Dendritic cell treated with granulocyte-macrophage colony-stimulating factor and Interleukin-4, amounts not matched to agents 40 ng/mL and 50 ng/mL, for 4 days (primary cell): ENCODE measurements at regions not wholly inside any gene's neighbourhood (a gene's known extent, or its start where the extent isn't known, plus 50 kb on each side); places are given as distances from the start of the nearest gene placed in this dataset.

ENCODE experiments used
- H3K27ac Mint-ChIP-seq: one replicate; pipeline ENCODE4 v1.8.0; 2022; ENCODE audit warnings: mild to moderate bottlenecking, mixed read lengths
- H3K27me3 Mint-ChIP-seq: one replicate; pipeline ENCODE4 v1.8.0; 2022; ENCODE audit warnings: mild to moderate bottlenecking, mixed read lengths
- H3K36me3 Mint-ChIP-seq: one replicate; pipeline ENCODE4 v1.8.0; 2022; ENCODE audit warnings: low read depth, mixed read lengths
- H3K4me1 Mint-ChIP-seq: one replicate; pipeline ENCODE4 v1.8.0; 2022; ENCODE audit warnings: low read depth, mixed read lengths
- H3K4me3 Mint-ChIP-seq: one replicate; pipeline ENCODE4 v1.8.0; 2022; ENCODE audit warnings: mild to moderate bottlenecking, moderate library complexity, mixed read lengths
- H3K9me3 Mint-ChIP-seq: one replicate; pipeline ENCODE4 v1.8.0; 2022; ENCODE audit warnings: mixed read lengths
- intact Hi-C: fragments of 100-400 bp; cut with micrococcal nuclease; formaldehyde crosslinking; loops from one replicate; pipeline ENCODE4 v1.15.0; 2022

DNA sequence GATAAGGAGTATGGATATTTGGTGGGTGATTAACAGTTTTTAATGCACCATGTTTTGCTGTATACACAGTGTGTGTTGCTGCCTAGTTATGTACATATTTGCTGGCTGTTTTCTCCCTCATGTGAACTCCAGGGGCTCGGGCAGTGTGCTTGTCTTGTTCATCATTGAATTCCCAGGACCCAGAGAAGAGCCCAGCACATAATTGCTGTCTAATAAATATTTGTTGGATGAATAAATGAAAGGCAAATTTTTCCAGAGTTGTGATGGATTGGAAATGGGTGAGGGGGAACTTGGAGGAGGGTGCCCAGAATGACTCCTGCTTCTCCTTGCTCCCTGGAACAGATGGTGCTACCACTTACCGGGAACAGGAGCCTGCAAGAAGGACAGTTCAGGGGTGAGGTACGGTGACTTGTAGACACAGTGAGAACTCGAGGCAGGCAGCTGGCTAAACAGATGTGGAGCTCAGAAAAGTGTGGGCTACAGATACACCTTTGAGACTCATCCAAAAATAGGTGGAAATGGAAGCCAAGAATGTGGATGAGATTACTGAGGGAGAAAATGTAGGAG is 586.8 kb upstream of the MGMT start:
- H3K27me3 Mint-ChIP-seq, result no peaks in the 10 kb centered on the region
- H3K4me3 Mint-ChIP-seq, result no peak overlapping the region
- no peaks in the 10 kb centered on the region for H3K4me1 Mint-ChIP-seq
- H3K9me3 Mint-ChIP-seq, result no peaks in the 10 kb centered on the region
- H3K27ac Mint-ChIP-seq, result no peak overlapping the region
- H3K36me3 Mint-ChIP-seq, result no peaks in the 10 kb centered on the region
- intact Hi-C loops, result no loop called here

DNA sequence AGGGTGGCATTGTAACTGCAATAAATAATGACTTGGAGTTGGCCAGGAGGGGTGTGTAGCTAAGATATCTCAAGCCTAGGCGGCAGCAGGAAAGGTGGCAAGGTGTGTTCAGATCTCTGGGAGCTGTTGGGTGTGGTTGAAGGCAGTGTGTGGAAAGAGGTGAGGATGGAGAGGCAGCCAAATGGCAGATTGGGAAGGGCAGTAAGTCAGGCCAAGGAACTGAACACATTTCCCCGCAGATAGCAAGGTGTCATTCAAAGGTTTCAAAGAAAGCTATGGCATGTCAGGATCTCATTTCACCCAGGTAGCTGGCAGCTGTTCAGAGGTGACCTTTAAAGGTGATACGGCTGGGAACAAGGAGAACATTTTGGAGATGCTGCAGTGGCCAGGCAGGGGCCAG is 586.0 kb upstream of the MGMT start:
- Mint-ChIP-seq H3K9me3 (no peaks in the 10 kb centered on the region), H3K27ac (no peak overlapping the region), H3K4me1 (no peaks in the 10 kb centered on the region), H3K27me3 (no peaks in the 10 kb centered on the region), H3K4me3 (no peak overlapping the region), H3K36me3 (no peaks in the 10 kb centered on the region)
- intact Hi-C loops, result no loop called here

DNA sequence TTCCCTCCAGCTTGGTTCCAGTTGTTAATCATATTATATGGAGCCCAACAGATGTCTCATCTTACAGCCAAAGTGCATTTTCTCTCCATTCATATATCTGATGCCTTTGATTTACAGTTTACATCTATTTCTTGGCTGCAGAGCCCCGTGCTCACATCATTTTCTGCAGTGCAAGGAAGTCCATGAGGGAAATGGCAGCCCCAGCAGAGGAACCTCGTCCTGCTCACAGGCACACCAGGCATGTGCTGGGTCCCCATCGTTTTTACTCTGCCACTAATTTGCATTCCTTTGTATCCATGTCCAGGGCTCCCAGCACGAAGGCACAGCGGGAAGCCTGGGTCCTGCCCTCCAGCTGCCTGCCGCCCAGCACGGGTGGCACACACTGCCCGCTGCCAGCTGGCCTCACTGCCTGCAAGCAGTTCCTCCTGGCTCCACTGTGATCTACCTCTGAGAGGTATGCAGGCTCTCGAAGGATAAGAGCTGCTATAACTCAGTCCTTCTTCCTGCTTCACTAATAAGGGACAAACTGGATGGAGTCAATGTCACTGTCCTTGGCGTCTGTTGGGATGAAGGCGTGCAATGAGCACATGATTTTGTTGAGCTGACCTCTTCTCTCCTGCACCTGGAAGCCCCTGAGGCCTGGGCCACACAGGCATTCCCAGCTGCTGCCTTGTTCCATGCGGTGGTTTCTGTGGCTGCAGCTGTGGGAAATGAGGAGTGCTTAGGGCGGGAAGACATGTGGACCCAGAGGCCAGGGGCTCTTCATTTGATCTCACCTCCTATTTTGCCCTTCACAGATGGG is 583.6 kb upstream of the MGMT start:
- H3K27ac Mint-ChIP-seq, result no peak overlapping the region
- no peaks in the 10 kb centered on the region for H3K4me1 Mint-ChIP-seq
- H3K9me3 Mint-ChIP-seq, result no peaks in the 10 kb centered on the region
- no peaks in the 10 kb centered on the region for H3K27me3 Mint-ChIP-seq
- no peaks in the 10 kb centered on the region for H3K36me3 Mint-ChIP-seq
- intact Hi-C loops, result no loop called here
- no peak overlapping the region for H3K4me3 Mint-ChIP-seq

DNA sequence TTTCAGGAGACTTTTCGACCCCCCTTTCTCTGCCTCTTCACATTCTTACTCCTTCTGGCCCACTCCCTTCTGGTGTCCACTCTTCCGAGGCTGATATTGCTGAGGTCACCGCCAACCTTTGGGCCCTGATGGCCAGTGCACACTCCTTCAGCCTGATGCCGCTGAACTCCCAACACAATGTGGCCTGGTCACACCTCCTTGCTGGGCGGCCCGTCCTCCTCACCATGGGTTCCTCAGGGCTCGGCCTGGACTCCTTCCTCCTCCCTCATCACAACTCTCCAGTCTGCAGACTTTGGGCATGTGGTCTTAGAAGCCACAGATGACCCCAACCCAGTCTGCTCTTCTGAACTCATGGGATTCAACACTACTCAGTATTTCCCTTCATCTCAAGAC is 583.0 kb upstream of the MGMT start:
- H3K36me3 Mint-ChIP-seq, result no peaks in the 10 kb centered on the region
- H3K9me3 Mint-ChIP-seq, result no peaks in the 10 kb centered on the region
- no peaks in the 10 kb centered on the region for H3K4me1 Mint-ChIP-seq
- no peaks in the 10 kb centered on the region for H3K27me3 Mint-ChIP-seq
- intact Hi-C loops, result no loop called here
- no peak overlapping the region for H3K27ac Mint-ChIP-seq
- no peak overlapping the region for H3K4me3 Mint-ChIP-seq

DNA sequence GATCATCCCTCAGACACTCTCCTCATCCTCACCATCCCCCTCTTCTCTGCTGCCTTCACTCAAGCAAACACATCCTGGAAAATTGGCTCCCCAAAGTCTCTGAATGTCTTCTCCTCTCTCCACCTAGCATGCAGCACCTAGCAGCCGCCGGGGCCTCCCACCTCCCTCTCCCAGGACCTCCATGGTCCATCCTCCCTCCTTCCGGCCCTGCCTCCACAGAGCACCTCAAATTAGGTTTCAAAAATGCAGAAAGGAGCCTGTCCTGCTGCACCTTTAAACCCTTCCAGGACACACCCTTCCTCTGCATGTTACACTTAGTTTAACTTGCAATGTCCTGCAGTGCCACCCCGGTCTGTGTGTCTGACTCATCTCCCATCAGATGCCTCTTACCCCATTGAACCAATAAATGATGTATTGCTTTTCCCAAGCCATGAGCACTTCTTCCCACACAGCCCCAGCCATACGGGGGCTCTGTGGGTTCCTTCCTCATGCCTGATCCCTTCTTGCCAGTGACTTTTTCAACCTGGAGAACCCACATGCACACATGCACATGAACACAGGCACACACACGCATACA is 582.5 kb upstream of the MGMT start:
- Mint-ChIP-seq H3K4me3 (no peak overlapping the region), H3K36me3 (no peaks in the 10 kb centered on the region), H3K4me1 (no peaks in the 10 kb centered on the region), H3K9me3 (no peaks in the 10 kb centered on the region), H3K27ac (no peak overlapping the region), H3K27me3 (no peaks in the 10 kb centered on the region)
- intact Hi-C loops, result no loop called here

DNA sequence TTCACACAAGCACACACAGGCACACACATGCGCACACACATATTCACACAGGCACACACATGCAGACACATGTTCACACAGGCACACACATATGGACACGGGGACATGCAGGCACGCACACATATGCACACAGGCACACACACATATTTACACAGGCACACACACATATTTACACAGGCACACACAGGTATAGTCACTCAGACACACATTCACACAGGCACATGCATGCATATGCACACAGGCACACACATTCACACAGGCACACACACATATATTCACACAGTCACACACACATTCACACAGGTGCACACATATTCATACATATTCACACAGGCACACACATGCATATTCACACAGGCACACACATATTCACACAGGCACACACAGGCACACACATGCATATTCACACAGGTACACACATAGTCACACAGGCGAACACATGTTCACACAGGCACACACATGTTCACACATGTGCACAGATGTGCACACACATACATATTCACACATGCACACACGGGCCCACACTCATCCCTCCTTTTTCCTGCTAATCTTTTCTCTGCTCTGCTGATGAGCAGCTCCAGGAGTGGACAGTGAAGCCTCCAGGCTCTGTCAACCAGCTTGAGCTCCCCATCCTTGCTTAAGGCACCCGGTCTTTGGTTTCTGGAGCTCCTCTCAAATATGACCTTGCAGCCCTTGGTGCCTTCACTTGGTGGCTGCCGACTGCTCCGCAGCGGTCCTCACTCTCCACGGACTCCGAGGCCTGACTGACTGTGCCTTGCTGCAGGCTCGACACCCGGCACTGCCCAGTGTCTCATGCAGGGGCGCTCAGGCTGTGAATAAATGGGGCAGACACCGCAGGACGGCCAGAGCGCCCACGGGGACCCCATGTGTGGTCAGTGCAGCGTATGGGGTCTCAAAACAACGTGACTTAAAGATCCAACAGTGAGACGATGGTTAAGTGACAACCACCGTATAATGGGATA is 581.2 kb upstream of the MGMT start:
- H3K27me3 Mint-ChIP-seq, result no peaks in the 10 kb centered on the region
- no peak overlapping the region for H3K27ac Mint-ChIP-seq
- H3K4me1 Mint-ChIP-seq, result no peaks in the 10 kb centered on the region
- intact Hi-C loops, result no loop called here
- H3K9me3 Mint-ChIP-seq, result peaks cover 5% of the 10 kb centered on the region
- no peak overlapping the region for H3K4me3 Mint-ChIP-seq
- no peaks in the 10 kb centered on the region for H3K36me3 Mint-ChIP-seq

DNA sequence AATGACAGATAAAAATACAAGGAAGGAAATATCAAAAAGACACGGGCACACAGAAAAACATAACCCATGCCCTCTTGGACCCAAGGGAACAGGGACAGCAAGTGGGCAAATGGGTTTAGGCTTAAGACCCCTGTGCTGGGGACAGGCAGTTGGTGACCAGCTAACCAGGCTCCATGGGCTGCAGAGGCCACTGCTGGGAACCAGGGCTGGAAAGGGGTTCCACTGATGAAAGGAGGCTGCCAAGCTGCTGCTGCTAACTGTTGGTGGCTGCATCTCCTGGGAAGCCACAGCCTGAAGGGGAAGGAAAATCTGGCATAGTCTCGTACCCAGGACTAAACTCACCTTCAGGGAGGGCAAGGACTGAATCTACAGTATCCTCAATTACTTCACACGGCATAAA is 579.2 kb upstream of the MGMT start:
- peaks cover 5% of the 10 kb centered on the region for H3K9me3 Mint-ChIP-seq
- intact Hi-C loops, result no loop called here
- no peak overlapping the region for H3K27ac Mint-ChIP-seq
- no peak overlapping the region for H3K4me3 Mint-ChIP-seq
- no peaks in the 10 kb centered on the region for H3K4me1 Mint-ChIP-seq
- no peaks in the 10 kb centered on the region for H3K36me3 Mint-ChIP-seq
- no peaks in the 10 kb centered on the region for H3K27me3 Mint-ChIP-seq

DNA sequence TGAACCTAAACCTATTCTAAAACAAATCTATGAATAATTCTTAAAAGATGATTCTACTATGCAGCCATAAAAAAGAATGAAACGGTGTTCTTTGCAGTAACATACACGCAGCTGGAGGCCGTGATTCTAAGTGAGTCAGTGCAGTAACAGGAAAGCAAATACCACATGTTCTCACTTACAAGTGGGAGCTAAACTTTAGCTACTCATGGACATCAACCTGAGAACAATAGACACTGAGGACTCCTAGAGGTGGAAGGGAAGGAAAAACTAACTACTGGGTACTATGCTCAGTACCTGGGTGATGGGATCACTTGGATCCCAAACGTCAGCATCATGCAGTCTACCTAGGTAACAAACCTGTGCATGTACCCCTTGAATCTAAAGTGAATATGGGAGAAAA is 575.0 kb upstream of the MGMT start:
- Mint-ChIP-seq H3K9me3 (peaks cover 5% of the 10 kb centered on the region), H3K36me3 (no peaks in the 10 kb centered on the region), H3K4me1 (no peaks in the 10 kb centered on the region), H3K27ac (no peak overlapping the region), H3K27me3 (no peaks in the 10 kb centered on the region), H3K4me3 (no peak overlapping the region)
- intact Hi-C loops, result no loop called here

DNA sequence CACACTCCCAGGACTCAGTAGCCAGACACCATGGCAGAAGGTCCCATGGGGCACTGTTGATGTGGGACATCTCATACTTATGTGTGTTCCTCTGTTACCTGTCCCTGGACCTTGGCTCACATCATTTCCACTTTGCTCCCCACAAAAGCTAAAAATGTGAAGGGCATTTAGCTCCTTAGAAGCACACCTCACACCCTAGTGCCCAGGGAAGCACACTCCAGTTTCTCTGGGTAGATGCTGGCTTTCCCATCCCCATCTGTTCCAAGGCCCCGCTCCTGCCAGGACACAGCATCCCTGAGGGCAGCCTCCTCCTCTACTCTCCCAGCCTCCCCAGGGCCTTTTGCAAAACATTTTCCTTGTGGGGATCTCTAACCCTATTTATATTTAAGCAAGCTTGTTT is 572.4 kb upstream of the MGMT start:
- intact Hi-C loops, result no loop called here
- Mint-ChIP-seq H3K4me1 (no peaks in the 10 kb centered on the region), H3K36me3 (no peaks in the 10 kb centered on the region), H3K9me3 (peaks cover 5% of the 10 kb centered on the region), H3K27me3 (no peaks in the 10 kb centered on the region), H3K4me3 (no peak overlapping the region), H3K27ac (no peak overlapping the region)

DNA sequence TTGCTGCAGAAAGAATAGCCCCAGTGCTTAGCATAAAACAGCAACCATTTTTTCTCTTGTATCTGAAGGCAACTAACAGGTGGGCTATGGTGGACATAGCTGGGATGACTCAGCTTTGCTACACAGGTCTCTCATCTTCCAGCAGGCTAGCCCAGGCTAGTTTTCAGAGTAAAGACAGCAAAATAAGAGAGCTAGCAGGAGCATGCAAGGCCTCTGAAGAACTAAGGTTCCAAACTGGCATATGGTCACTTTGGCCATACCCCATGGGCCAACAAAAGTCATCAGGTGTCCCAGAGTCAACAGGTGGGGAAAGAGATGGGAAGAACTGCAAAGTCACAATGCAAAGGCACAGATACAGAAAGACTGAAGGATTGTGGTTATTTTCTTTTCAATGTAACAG is 571.6 kb upstream of the MGMT start:
- no peaks in the 10 kb centered on the region for H3K27me3 Mint-ChIP-seq
- intact Hi-C loops, result no loop called here

DNA sequence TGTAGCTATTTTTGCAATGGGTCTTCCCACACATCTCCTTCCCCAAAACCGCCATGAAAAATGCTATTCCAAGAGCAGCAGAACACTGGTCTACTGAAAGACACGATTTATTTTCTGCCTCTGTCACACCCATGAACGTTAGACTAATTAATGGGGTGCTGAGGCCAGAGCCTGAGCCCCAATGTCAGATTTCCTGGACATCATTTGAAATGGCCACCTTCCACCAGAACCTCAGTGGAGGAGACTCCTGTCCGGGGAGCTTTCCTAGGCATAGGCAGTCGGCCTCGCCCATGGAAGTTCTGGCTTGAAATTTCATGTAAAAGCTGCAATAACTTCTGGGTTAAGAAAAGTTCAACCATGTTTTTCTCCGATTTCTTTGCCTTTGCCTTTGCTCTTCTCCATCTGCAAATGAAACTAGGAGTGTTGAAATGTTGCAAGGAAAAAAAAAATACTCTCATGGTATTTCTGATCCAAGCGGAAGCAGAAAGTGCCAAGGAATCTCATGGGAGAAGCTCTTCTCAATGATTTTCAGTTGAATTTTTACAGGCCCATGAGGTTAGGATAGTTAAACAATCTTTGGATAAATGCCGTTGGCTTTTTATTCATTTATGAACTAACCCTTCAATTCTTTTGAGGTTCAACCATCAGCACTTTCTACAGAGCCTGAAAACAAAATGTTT is 570.8 kb upstream of the MGMT start:
- intact Hi-C loops, result no loop called here
- Mint-ChIP-seq H3K4me3 (no peak overlapping the region), H3K9me3 (no peaks in the 10 kb centered on the region), H3K4me1 (no peaks in the 10 kb centered on the region), H3K27ac (no peak overlapping the region), H3K36me3 (no peaks in the 10 kb centered on the region), H3K27me3 (no peaks in the 10 kb centered on the region)

More for the DNA sequence above, 571.6 kb upstream of the MGMT start:
- Mint-ChIP-seq H3K4me3 (no peak overlapping the region), H3K27ac (no peak overlapping the region), H3K9me3 (peaks cover 2% of the 10 kb centered on the region), H3K4me1 (no peaks in the 10 kb centered on the region), H3K36me3 (no peaks in the 10 kb centered on the region)

DNA sequence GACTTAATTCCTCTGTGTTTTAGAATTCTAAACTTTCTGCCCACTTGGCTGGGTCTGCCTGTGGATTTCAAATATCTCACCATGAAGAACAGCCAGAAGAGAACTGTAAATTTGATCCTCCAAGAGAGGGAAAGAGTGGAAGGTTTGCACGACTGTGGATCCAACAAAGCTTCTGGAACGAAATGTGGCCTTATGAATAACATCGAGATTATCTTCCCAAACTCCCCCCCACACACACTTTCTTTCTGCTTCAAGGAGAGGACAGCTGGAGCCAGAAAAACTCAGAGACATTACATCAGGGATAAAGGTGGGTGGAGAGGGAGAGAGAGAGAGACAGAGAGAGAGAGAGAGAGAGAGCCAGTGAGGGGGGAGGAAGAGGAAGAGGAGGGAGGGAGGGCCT is 570.1 kb upstream of the MGMT start:
- Mint-ChIP-seq H3K4me1 (no peaks in the 10 kb centered on the region), H3K9me3 (no peaks in the 10 kb centered on the region), H3K27me3 (no peaks in the 10 kb centered on the region), H3K27ac (no peak overlapping the region), H3K36me3 (no peaks in the 10 kb centered on the region), H3K4me3 (no peak overlapping the region)
- intact Hi-C loops, result no loop called here

DNA sequence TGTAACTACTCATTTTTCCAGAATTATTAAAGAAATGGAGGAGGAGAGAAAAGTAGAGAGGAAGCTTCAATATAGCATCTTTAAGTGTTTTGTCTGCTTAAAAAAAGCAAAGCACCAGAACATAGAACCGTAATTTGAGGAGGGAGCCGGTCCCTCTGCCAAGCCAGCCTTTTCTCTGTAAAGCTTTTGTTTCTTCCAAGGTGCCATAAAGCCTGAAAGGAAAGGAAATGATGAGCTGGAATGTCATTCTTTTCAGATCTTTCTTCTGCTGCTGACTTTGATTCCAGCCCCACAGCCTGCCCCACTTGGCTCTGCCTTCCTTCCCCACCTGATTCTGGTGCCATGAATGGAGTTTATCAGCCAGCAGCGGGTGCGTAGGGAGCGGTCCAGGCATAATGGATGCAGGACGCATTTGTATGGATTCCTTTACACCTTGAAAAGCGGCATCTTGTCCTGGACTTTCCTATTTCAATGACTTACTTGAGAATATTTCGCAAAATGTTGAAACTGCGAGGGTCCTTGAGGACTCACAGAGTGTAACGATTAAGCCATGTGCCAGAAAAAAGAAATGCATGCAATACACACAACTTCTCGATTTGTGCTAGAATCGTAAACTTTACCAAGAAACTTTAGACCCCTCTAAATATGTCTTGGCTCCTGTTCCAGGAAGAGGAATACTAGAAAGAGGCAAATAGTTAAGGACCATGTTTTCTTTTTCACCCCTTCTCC is 569.5 kb upstream of the MGMT start:
- H3K27me3 Mint-ChIP-seq, result no peaks in the 10 kb centered on the region
- no peak overlapping the region for H3K4me3 Mint-ChIP-seq
- H3K9me3 Mint-ChIP-seq, result no peaks in the 10 kb centered on the region
- H3K27ac Mint-ChIP-seq, result no peak overlapping the region
- intact Hi-C loops, result no loop called here
- no peaks in the 10 kb centered on the region for H3K36me3 Mint-ChIP-seq
- H3K4me1 Mint-ChIP-seq, result no peaks in the 10 kb centered on the region
